Testis (tissue), 2 donors: ENCODE measurements at regions not wholly inside any gene's neighbourhood (a gene's known extent, or its start where the extent isn't known, plus 50 kb on each side); places are given as distances from the start of the nearest gene placed in this dataset.
"Not testable (repeated sequence)": the region's sequence is repeated elsewhere in the genome, so short reads cannot be mapped to it uniquely, and the experiment has no call there.

Experiments
- DNase-seq: peaks from one replicate; pipeline ENCODE4 v3.0.0-alpha.2; 2019
- H3K27ac ChIP-seq, 2 donors: fragments of 200-600 bp; sonication (generic); one replicate each; pipeline ENCODE4 v1.5.1; 2019
- H3K27me3 ChIP-seq: fragments of 200-600 bp; sonication (generic); one replicate; pipeline ENCODE4 v1.5.1; 2019
- H3K36me3 ChIP-seq: fragments of 200-600 bp; sonication (generic); one replicate; pipeline ENCODE4 v1.5.1; 2017; ENCODE audit warnings: low read depth; ENCODE audit errors: missing control alignments
- H3K4me1 ChIP-seq: fragments of 200-600 bp; sonication (generic); one replicate; pipeline ENCODE4 v1.5.1; 2019
- H3K4me3 ChIP-seq, 2 donors: fragments of 200-600 bp; sonication (generic); one replicate each; pipeline ENCODE4 v1.5.1; 2017 to 2019
- H3K9me3 ChIP-seq: fragments of 200-600 bp; sonication (generic); one replicate; pipeline ENCODE4 v1.5.1; 2017
- POLR2A ChIP-seq: fragments of 450-650 bp; IDR thresholded peaks from one replicate; pipeline ENCODE4 v1.6.1; 2017; ENCODE audit warnings: antibody characterized with exemption, mild to moderate bottlenecking, moderate library complexity
- WGBS, 2 donors: methylation state at CpG; one replicate each; pipeline ENCODE4 v1.1.5; 2018; 5-methylcytosine and 5-hydroxymethylcytosine counted together
- intact Hi-C: fragments of 100-400 bp; cut with DNase I; formaldehyde crosslinking; loops from one replicate; pipeline ENCODE4 v1.15.1; 2023; ENCODE audit warnings: low total_unique reads
- TF ChIP-seq, protein P1 (sequence below), 3 experiments: fragments of 450-650 bp in 2 of 3; fragments of 200-600 bp in 1 of 3; sonication (generic) in 1 of 3; IDR thresholded peaks; one replicate each; pipeline ENCODE4 v1.5.1; 2016 to 2019; ENCODE audit warnings: antibody characterized with exemption in 3 of 3, mild to moderate bottlenecking in 2 of 3, moderate library complexity in 1 of 3

DNA sequence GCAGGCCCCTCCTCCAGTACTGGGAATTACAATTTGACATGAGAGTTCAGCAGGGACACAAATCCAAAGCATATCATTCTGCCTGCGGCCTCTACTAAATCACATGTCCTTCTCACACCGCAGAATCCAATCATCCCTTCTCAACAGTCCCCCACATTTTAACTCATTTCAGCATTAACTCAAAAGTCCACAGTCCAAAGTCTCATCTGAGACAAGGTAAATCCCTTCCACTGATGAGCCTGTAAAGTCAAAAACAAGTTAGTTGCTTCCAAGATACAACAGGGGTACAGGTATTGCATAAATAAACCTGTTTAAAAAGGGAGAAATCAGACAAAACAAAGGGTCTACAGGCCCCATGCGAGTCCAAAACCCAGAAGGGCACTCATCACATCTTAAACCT lies 64.0 kb downstream of the EBNA1BP2 start:
- Histone ChIP-seq H3K36me3 (no peaks in the 10 kb centered on the region), H3K9me3 (no peaks in the 10 kb centered on the region), H3K4me1 (no peaks in the 10 kb centered on the region), H3K27me3 (no peaks in the 10 kb centered on the region), H3K4me3 (no peak overlapping the region), H3K27ac (no peak overlapping the region)
- no peak for DNase-seq
- intact Hi-C loops, result no loop called here
- no peak for TF ChIP-seq POLR2A
- TF ChIP-seq, protein P1, sequence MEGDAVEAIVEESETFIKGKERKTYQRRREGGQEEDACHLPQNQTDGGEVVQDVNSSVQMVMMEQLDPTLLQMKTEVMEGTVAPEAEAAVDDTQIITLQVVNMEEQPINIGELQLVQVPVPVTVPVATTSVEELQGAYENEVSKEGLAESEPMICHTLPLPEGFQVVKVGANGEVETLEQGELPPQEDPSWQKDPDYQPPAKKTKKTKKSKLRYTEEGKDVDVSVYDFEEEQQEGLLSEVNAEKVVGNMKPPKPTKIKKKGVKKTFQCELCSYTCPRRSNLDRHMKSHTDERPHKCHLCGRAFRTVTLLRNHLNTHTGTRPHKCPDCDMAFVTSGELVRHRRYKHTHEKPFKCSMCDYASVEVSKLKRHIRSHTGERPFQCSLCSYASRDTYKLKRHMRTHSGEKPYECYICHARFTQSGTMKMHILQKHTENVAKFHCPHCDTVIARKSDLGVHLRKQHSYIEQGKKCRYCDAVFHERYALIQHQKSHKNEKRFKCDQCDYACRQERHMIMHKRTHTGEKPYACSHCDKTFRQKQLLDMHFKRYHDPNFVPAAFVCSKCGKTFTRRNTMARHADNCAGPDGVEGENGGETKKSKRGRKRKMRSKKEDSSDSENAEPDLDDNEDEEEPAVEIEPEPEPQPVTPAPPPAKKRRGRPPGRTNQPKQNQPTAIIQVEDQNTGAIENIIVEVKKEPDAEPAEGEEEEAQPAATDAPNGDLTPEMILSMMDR (IDR thresholded peaks at IDR 0.05), result no peak
- WGBS, 2 donors, result 90 to 93% methylated on average over 3 of the region's 3 CpGs

DNA sequence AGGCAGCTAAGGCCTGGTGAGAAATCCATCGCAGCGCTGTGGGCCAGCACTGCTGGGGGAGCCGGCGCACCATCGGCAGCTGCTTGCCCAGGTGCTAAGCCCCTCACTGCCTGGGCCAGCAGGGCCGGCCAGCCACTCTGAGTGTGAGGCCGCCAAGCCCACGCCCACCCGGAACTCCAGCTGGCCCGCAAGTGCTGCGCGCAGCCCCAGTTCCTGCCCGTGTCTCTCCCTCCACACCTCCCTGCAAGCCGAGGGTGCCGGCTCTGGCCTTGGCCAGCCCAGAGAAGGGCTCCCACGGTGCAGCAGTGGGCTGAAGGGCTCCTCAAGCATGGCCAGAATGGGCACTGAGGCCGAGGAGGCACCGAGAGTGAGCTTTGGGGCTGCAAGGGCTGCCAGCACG lies 64.4 kb downstream of the EBNA1BP2 start:
- intact Hi-C loops, result no loop called here

DNA sequence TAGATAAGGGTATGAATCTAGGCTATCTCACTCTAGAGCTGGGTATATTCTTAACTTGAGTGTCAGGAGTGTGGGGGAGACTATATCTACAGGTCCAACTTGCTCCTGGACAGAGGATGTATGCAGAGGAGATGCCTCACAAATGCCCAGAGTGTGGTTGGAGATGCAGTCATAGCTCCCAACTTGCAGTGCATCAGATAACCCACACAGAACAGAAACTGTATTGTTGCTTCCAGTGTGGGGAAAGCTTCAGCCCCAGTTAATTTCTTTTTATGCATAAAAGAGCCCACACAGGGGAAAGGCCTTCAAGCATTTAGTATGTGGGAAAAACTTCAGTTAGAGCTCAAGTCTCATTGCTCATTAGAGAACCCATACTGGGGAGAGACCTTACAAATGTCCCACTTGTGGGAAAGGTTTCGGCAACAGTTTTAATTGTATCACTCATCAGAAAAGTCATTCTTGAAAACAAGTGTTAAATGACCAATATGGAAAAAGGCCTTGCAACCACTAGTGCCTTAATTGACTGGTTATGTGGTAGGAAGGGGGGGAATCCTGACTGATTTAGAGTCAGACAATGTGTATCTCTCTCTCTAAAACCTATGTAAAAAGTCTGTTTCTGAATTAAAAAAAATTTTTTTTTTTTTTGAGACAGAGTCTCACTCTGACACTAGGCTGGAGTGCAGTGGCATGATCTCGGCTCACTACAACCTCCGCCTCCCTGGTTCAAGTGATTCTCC lies 67.9 kb downstream of the EBNA1BP2 start:
- WGBS, 2 donors, result 89 to 98% methylated on average over 3 of the region's 3 CpGs
- Histone ChIP-seq H3K9me3 (no peaks in the 10 kb centered on the region), H3K4me3 (no peak overlapping the region), H3K27me3 (no peaks in the 10 kb centered on the region), H3K36me3 (no peaks in the 10 kb centered on the region), H3K27ac (no peak overlapping the region), H3K4me1 (no peaks in the 10 kb centered on the region)
- no peak for DNase-seq
- TF ChIP-seq, protein P1 (IDR thresholded peaks at IDR 0.05), result no peak
- no peak for TF ChIP-seq POLR2A
- intact Hi-C loops, result no loop called here

More for the DNA sequence above, 64.4 kb downstream of the EBNA1BP2 start:
- no peaks in the 10 kb centered on the region for H3K4me1 ChIP-seq
- WGBS, 2 donors, result 93 to 97% methylated on average over 2 to 9 of the region's 19 CpGs
- TF ChIP-seq POLR2A, result no peak
- TF ChIP-seq, protein P1 (IDR thresholded peaks at IDR 0.05), result no peak
- no peak overlapping the region for H3K27ac ChIP-seq
- DNase-seq, result no peak
- no peaks in the 10 kb centered on the region for H3K9me3 ChIP-seq
- H3K36me3 ChIP-seq, result no peaks in the 10 kb centered on the region
- no peak overlapping the region for H3K4me3 ChIP-seq
- H3K27me3 ChIP-seq, result no peaks in the 10 kb centered on the region

DNA sequence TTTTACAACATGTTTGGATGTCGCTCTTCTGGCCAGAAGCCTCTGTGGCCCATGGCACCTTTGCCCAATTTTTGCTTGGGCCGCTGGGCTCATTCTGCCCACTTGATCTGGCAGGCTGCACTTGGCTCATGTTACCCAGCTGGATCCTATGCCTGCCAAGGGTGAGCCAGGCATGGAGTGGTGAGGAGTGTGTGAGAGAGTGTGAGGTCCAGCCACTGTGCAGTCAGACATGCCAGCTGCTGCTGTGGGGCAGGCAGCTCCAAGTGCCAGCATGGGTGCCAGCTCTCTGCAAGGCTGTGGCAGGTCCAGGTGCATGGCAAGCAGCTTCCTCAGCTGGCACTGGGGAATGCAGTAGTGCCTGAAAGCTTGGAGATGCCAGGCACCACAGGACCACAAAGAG lies 71.0 kb downstream of the EBNA1BP2 start:
- WGBS, 2 donors, result 92 to 97% methylated on average over 2 of the region's 2 CpGs
- no peak overlapping the region for H3K4me3 ChIP-seq
- no peaks in the 10 kb centered on the region for H3K27me3 ChIP-seq
- H3K36me3 ChIP-seq, result no peaks in the 10 kb centered on the region
- no peak for DNase-seq
- no peaks in the 10 kb centered on the region for H3K9me3 ChIP-seq
- intact Hi-C loops, result no loop called here
- no peaks in the 10 kb centered on the region for H3K4me1 ChIP-seq
- no peak overlapping the region for H3K27ac ChIP-seq
- TF ChIP-seq, protein P1 (IDR thresholded peaks at IDR 0.05), result no peak
- TF ChIP-seq POLR2A, result no peak

DNA sequence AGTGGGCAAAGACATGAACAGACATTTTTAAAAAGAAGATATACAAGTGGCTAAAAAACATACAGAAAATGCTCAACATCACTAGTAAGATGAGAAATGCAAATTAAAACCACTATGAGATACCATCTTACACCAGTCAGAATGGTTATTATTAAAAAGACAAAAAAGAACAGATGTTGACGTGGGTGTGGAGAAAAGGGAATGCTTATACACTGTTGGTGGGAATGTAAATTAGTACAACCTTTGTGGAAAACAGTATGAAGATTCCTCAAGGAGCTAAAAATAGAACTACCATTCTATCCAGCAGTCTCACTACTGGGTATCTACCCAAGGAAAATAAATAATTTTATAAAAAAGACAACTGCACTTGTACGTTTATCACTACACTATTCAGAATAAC lies 73.9 kb downstream of the EBNA1BP2 start:
- Histone ChIP-seq H3K4me3 (no peak overlapping the region), H3K4me1 (no peaks in the 10 kb centered on the region), H3K27ac (no peak overlapping the region), H3K27me3 (no peaks in the 10 kb centered on the region), H3K36me3 (no peaks in the 10 kb centered on the region), H3K9me3 (no peaks in the 10 kb centered on the region)
- DNase-seq, result no peak
- intact Hi-C loops, result no loop called here
- 80 to 81% methylated on average over 2 of the region's 2 CpGs for WGBS, 2 donors
- TF ChIP-seq, protein P1 (IDR thresholded peaks at IDR 0.05), result no peak
- TF ChIP-seq POLR2A, result no peak

DNA sequence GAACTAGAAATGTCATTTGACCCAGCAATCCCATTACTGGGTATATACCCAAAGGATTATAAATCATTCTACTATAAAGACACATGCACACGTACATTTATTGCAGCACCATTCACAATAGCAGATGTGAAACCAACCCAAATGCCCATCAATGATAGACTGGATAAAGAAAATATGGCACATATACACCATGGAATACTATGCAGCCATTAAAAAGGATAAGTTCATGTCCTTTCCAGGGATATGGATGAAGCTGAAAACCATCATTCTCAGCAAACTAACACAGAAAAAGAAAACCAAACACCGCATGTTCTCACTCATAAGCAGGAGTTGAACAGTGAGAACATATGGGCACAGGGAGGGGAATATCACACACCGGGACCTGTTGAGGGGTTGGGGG lies 75.6 kb downstream of the EBNA1BP2 start:
- intact Hi-C loops, H3K36me3 ChIP-seq: not testable (repeated sequence)
- WGBS, 2 donors, result 91 to 93% methylated on average over 3 of the region's 3 CpGs

DNA sequence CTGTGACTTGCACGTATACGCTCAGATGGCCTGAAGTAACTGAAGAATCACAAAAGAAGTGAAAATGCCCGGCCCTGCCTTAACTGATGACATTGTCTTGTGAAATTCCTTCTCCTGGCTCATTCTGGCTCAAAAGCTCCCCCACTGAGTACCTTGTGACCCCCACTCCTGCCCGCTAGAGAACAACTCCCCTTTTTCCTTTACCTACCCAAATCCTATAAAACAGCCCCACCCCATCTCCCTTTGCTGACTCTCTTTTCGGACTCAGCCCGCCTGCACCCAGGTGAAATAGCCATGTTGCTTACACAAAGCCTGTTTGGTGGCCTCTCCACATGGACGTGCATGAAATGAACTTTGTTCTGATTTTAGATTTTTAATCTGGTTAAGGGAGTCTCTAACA lies 81.3 kb downstream of the EBNA1BP2 start:
- H3K4me1 ChIP-seq, intact Hi-C loops, DNase-seq, H3K27ac ChIP-seq, H3K9me3 ChIP-seq, H3K36me3 ChIP-seq, H3K27me3 ChIP-seq, H3K4me3 ChIP-seq: not testable (repeated sequence)
- 75 to 77% methylated on average over 7 of the region's 7 CpGs for WGBS, 2 donors

More for the DNA sequence above, 75.6 kb downstream of the EBNA1BP2 start:
- not testable (repeated sequence) for H3K4me1 ChIP-seq, H3K27me3 ChIP-seq, H3K4me3 ChIP-seq, H3K9me3 ChIP-seq, H3K27ac ChIP-seq, DNase-seq
